ENCODE measurements at regions not wholly inside any gene's neighbourhood (a gene's known extent, or its start where the extent isn't known, plus 50 kb on each side); places are given as distances from the start of the nearest gene placed in this dataset.

DNA sequence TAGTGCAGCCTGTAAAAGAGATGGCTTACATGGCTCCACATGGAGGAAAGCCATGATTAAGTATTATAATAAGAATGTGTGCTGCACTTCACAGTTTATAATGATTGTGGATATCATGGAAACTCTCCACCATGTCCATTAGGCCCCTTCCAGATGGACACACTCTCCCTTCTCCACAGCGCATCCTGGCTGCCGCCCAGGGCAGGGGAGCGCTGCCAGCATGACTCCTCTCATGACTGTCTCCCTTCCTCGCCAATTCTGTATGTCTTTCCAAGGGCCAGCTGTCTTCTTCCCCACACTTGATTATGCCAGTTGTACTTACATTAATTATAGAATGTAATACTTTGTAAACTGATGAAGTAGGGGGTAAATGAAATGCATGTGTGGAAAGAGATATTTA lies 259.3 kb upstream of the TMEM72 start:
- WGBS, 2 donors: 83 to 97% methylated on average over 4 of the region's 4 CpGs
- H3K27ac ChIP-seq: no peak overlapping the region
- no peaks in the 10 kb centered on the region for H3K36me3 ChIP-seq
- H3K4me1 ChIP-seq: peaks cover 0 to 12% (median 0%) of the 10 kb centered on the region in 4 donors
- H3K4me3 ChIP-seq: no peak overlapping the region
- no peaks in the 10 kb centered on the region for H3K27me3 ChIP-seq
- H3K9me3 ChIP-seq: peaks cover 0 to 2% (median 0%) of the 10 kb centered on the region in 4 donors
- no peak for DNase-seq (ENCODE audit: low spot score in 2 of 2)
- TF ChIP-seq EP300 (IDR thresholded peaks at IDR 0.05): no peak
- no peak for TF ChIP-seq POLR2A (IDR thresholded peaks at IDR 0.05)
- TF ChIP-seq, protein P1, sequence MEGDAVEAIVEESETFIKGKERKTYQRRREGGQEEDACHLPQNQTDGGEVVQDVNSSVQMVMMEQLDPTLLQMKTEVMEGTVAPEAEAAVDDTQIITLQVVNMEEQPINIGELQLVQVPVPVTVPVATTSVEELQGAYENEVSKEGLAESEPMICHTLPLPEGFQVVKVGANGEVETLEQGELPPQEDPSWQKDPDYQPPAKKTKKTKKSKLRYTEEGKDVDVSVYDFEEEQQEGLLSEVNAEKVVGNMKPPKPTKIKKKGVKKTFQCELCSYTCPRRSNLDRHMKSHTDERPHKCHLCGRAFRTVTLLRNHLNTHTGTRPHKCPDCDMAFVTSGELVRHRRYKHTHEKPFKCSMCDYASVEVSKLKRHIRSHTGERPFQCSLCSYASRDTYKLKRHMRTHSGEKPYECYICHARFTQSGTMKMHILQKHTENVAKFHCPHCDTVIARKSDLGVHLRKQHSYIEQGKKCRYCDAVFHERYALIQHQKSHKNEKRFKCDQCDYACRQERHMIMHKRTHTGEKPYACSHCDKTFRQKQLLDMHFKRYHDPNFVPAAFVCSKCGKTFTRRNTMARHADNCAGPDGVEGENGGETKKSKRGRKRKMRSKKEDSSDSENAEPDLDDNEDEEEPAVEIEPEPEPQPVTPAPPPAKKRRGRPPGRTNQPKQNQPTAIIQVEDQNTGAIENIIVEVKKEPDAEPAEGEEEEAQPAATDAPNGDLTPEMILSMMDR (IDR thresholded peaks at IDR 0.05): no peak

DNA sequence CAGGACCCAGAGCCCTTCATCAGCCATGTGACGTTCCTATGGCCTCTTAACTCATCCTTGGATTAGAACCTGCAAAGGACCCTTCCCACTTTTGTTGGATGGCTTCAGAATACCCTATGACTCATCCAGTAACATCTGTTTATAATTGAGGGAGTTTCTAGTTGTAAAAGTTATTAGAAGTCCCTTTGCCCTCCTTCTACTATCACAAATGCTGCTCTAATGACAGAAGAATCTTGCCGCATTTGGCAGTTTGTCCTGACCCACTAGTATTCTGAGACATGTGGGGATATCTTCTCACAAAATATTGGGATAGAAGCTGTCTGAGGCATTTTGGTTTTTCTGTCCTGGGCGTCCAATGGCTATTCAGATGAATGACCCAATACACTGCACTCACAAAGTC lies 251.8 kb upstream of the TMEM72 start:
- DNase-seq (ENCODE audit: low spot score in 2 of 2): no peak
- Histone ChIP-seq H3K27ac (no peak overlapping the region), H3K36me3 (no peaks in the 10 kb centered on the region), H3K4me1 (no peaks in the 10 kb centered on the region), H3K9me3 (peaks cover 0 to 2% (median 0%) of the 10 kb centered on the region in 4 donors), H3K27me3 (no peaks in the 10 kb centered on the region), H3K4me3 (no peak overlapping the region)
- WGBS, 2 donors: 69 to 74% methylated on average over 3 of the region's 3 CpGs
- TF ChIP-seq EP300 (IDR thresholded peaks at IDR 0.05) (no peak), POLR2A (IDR thresholded peaks at IDR 0.05) (no peak)
- TF ChIP-seq, protein P1 (IDR thresholded peaks at IDR 0.05): no peak

DNA sequence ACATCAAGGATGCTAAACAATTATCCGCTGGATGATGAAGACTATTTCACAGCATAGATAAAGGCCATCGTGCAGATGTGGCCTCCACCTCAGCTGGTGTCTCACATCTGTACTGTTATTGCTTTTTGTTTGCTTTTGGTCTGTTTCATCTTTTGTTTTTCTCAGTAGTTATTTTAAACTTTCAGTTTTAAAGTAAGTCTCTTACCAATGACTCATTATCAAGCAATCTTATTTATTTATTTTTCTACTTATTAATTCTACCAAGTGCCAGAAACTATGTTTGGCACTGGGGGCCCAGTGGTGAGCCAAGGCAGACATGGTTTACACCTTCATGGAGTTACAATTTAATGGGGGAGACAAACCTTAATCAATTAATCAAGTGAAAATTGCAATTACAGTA lies 250.9 kb upstream of the TMEM72 start:
- Histone ChIP-seq H3K36me3 (no peaks in the 10 kb centered on the region), H3K9me3 (peaks cover 0 to under 1% (median 0%) of the 10 kb centered on the region in 4 donors), H3K4me1 (no peaks in the 10 kb centered on the region), H3K4me3 (no peak overlapping the region), H3K27me3 (no peaks in the 10 kb centered on the region), H3K27ac (no peak overlapping the region)
- TF ChIP-seq EP300 (IDR thresholded peaks at IDR 0.05): no peak
- TF ChIP-seq, protein P1 (IDR thresholded peaks at IDR 0.05): no peak
- TF ChIP-seq POLR2A (IDR thresholded peaks at IDR 0.05): no peak
- WGBS, 2 donors: 64 to 65% methylated on average over 2 of the region's 2 CpGs
- DNase-seq (ENCODE audit: low spot score in 2 of 2): no peak

DNA sequence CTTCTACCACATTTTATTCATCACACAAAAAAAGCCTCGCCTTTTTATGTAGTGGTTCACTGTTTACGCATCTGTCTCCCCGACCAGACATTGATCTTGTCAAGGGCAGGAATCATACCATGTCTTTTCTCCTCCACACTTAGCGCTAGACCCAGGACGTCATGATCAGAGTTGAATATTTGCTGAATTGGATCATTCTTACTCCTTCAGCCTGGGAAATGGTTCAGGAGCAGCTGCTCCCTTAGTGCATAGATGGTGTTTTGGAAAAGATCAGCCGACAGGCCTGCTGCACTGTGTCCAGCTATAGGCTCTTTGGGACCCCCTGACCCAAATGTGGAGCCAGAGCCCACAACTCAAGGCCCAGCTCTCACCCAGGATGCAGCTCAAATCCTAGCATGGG lies 249.1 kb upstream of the TMEM72 start:
- WGBS, 2 donors: 77 to 85% methylated on average over 6 of the region's 6 CpGs
- Histone ChIP-seq H3K4me3 (no peak overlapping the region), H3K27me3 (no peaks in the 10 kb centered on the region), H3K27ac (no peak overlapping the region), H3K9me3 (no peaks in the 10 kb centered on the region), H3K4me1 (no peaks in the 10 kb centered on the region), H3K36me3 (no peaks in the 10 kb centered on the region)
- DNase-seq (ENCODE audit: low spot score in 2 of 2): no peak
- TF ChIP-seq POLR2A (IDR thresholded peaks at IDR 0.05) (no peak), EP300 (IDR thresholded peaks at IDR 0.05) (no peak)

DNA sequence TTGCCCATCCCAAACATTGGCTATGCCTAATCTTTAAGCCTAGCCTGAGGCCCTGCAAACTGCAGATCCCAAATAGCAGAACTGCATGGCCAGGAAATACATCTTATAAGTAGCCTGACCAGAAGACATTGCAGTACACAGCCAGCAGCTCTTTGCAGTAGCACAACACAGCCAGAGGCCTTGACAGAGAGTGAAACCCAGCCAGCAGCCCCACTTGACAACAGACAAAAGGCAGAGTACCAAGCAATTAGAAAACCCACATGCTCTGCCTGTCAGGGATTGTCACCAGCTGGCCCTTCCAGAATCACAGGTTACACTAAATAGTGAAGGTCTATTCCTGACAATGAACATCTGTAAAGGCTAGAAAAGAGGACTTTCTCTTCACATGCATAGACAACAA lies 242.8 kb upstream of the TMEM72 start:
- Histone ChIP-seq H3K4me1 (no peaks in the 10 kb centered on the region), H3K4me3 (no peak overlapping the region), H3K27ac (no peak overlapping the region), H3K27me3 (no peaks in the 10 kb centered on the region), H3K9me3 (peaks cover 0 to 12% (median 2%) of the 10 kb centered on the region in 4 donors), H3K36me3 (no peaks in the 10 kb centered on the region)
- DNase-seq (ENCODE audit: low spot score in 2 of 2): no peak
- TF ChIP-seq, protein P1 (IDR thresholded peaks at IDR 0.05): no peak
- TF ChIP-seq EP300 (IDR thresholded peaks at IDR 0.05): no peak
- TF ChIP-seq POLR2A (IDR thresholded peaks at IDR 0.05): no peak

- H3K36me3 ChIP-seq: no peaks in the 10 kb centered on the region
- peaks cover 0 to 12% (median 2%) of the 10 kb centered on the region in 4 donors for H3K9me3 ChIP-seq
- H3K4me3 ChIP-seq: no peak overlapping the region
- H3K27me3 ChIP-seq: no peaks in the 10 kb centered on the region
- H3K4me1 ChIP-seq: peaks cover 0 to 9% (median 0%) of the 10 kb centered on the region in 4 donors
- TF ChIP-seq, protein P1 (IDR thresholded peaks at IDR 0.05): no peak
- TF ChIP-seq EP300 (IDR thresholded peaks at IDR 0.05) (no peak), POLR2A (IDR thresholded peaks at IDR 0.05) (no peak)
- H3K27ac ChIP-seq: no peak overlapping the region
- DNase-seq (ENCODE audit: low spot score in 2 of 2): no peak
Observed at GRCh38 chr10:44671319-44671718, 239.8 kb upstream of the TMEM72 start.
